IMR-90 (cell line): ENCODE measurements at regions not wholly inside any gene's neighbourhood (a gene's known extent, or its start where the extent isn't known, plus 50 kb on each side); places are given as distances from the start of the nearest gene placed in this dataset.

Experiments
- ATAC-seq: fragments of 200-7000 bp; cut with Tn5 transposase; 2 replicates; pipeline ENCODE4 v1.9.1; 2020; ENCODE audit warnings: low read depth, mild to moderate bottlenecking, moderate library complexity
- BruUV-seq: library from RNA; stranded (reverse); fragments of 400-500 nt; replicated peaks from 2 replicates; lab custom pipeline; 2021; lab: Mats Ljungman, UMichigan
- CTCF ChIA-PET: fragments of 300-600 bp; formaldehyde crosslinking; extraction: SDS; loops from one replicate; lab custom pipeline; 2021; ENCODE audit warnings: antibody characterized with exemption; lab: Yijun Ruan, JAX
- POLR2A ChIA-PET: fragments of 300-600 bp; sonication (Branson Sonifier 250); formaldehyde crosslinking; loops from one replicate; lab custom pipeline; 2022; ENCODE audit warnings: antibody characterized with exemption; ENCODE audit not compliant: unreplicated experiment; lab: Charles Lee
- DNase-seq: peaks from one replicate; pipeline ENCODE4 v3.0.0; 2013
- H2AFZ ChIP-seq: replicated peaks from 2 replicates; pipeline ENCODE3; 2013; ENCODE audit warnings: low read length, mild to moderate bottlenecking; ENCODE audit not compliant: poor library complexity
- H2AK5ac ChIP-seq: 2 replicates; pipeline ENCODE4 v1.6.1; 2013; ENCODE audit warnings: low read depth, low read length, inconsistent platforms
- H2AK9ac ChIP-seq: replicated peaks from 2 replicates; pipeline ENCODE3; 2013; ENCODE audit warnings: mild to moderate bottlenecking, low read depth, low read length, moderate library complexity; ENCODE audit not compliant: poor library complexity
- H2BK120ac ChIP-seq: 2 replicates; pipeline ENCODE4 v1.6.1; 2013; ENCODE audit warnings: low read depth, low read length, inconsistent platforms
- H2BK15ac ChIP-seq: 3 replicates; pipeline ENCODE4 v1.6.1; 2013; ENCODE audit warnings: low read depth, low read length, inconsistent platforms
- H2BK20ac ChIP-seq: 2 replicates; pipeline ENCODE4 v1.6.1; 2013; ENCODE audit warnings: low read depth, mild to moderate bottlenecking, inconsistent platforms, low read length, moderate library complexity
- H2BK5ac ChIP-seq: 2 replicates; pipeline ENCODE4 v1.6.1; 2013; ENCODE audit warnings: mild to moderate bottlenecking, low read depth, low read length, inconsistent platforms; ENCODE audit not compliant: poor library complexity, severe bottlenecking
- H3K14ac ChIP-seq: replicated peaks from 2 replicates; pipeline ENCODE4 v1.6.1; 2013; ENCODE audit warnings: low read depth, low read length, inconsistent platforms
- H3K18ac ChIP-seq: 2 replicates; pipeline ENCODE4 v1.6.1; 2013; ENCODE audit warnings: low read depth, low read length, control low read depth
- H3K23ac ChIP-seq: 2 replicates; pipeline ENCODE4 v1.6.1; 2013; ENCODE audit warnings: low read depth, low read length, inconsistent platforms
- H3K27ac ChIP-seq: 2 replicates; pipeline ENCODE4 v1.5.1; 2013; ENCODE audit warnings: mild to moderate bottlenecking, control low read depth, low read length; ENCODE audit not compliant: insufficient read depth
- H3K27me3 ChIP-seq: 2 replicates; pipeline ENCODE4 v1.6.1; 2013; ENCODE audit warnings: low read length; ENCODE audit not compliant: control insufficient read depth, insufficient read depth
- H3K36me3 ChIP-seq: 2 replicates; pipeline ENCODE4 v1.6.1; 2013; ENCODE audit warnings: low read length, mixed read lengths; ENCODE audit not compliant: control insufficient read depth, insufficient read depth
- H3K4ac ChIP-seq: 2 replicates; pipeline ENCODE4 v1.6.1; 2013; ENCODE audit warnings: low read depth, low read length, inconsistent platforms
- H3K4me1 ChIP-seq: 2 replicates; pipeline ENCODE4 v1.6.1; 2013; ENCODE audit warnings: low read length, mixed read lengths; ENCODE audit not compliant: control insufficient read depth, insufficient read depth
- H3K4me2 ChIP-seq: 2 replicates; pipeline ENCODE4 v1.6.1; 2013; ENCODE audit warnings: low read depth, mild to moderate bottlenecking, control low read depth, low read length, moderate library complexity
- H3K4me3 ChIP-seq: 2 replicates; pipeline ENCODE4 v1.5.1; 2013; ENCODE audit warnings: low read depth, mild to moderate bottlenecking, control low read depth, low read length, moderate library complexity; ENCODE audit not compliant: insufficient read depth
- H3K56ac ChIP-seq: 2 replicates; pipeline ENCODE4 v1.6.1; 2013; ENCODE audit warnings: low read length, inconsistent platforms; ENCODE audit not compliant: insufficient read depth; ENCODE audit errors: extremely low read depth
- H3K79me1 ChIP-seq, 2 experiments: 2 replicates each; pipeline ENCODE4 v1.6.1; 2013; ENCODE audit warnings: low read length in 2 of 2, inconsistent platforms in 1 of 2, low read depth in 1 of 2
- H3K9ac ChIP-seq: 2 replicates; pipeline ENCODE4 v1.6.1; 2013; ENCODE audit warnings: low read depth, low read length, control low read depth
- H3K9me1 ChIP-seq: 2 replicates; pipeline ENCODE4 v1.6.1; 2013; ENCODE audit warnings: low read length, inconsistent platforms; ENCODE audit not compliant: insufficient read depth
- H3K9me3 ChIP-seq: 2 replicates; pipeline ENCODE4 v1.6.1; 2013; ENCODE audit warnings: low read length; ENCODE audit not compliant: control insufficient read depth, insufficient read depth
- H4K20me1 ChIP-seq: 2 replicates; pipeline ENCODE4 v1.6.1; 2013; ENCODE audit warnings: low read length, inconsistent platforms; ENCODE audit not compliant: insufficient read depth
- H4K5ac ChIP-seq: 2 replicates; pipeline ENCODE4 v1.6.1; 2013; ENCODE audit warnings: mild to moderate bottlenecking, low read depth, low read length, control low read depth
- H4K8ac ChIP-seq, 2 experiments: 2 replicates each; pipeline ENCODE4 v1.6.1; 2013; ENCODE audit warnings: low read depth in 2 of 2, low read length in 2 of 2, control low read depth in 1 of 2, inconsistent platforms in 1 of 2
- H4K91ac ChIP-seq: 2 replicates; pipeline ENCODE4 v1.6.1; 2013; ENCODE audit warnings: low read depth, low read length, inconsistent platforms; ENCODE audit not compliant: insufficient read depth
- BHLHE40 ChIP-seq: fragments of 150-350 bp; IDR thresholded peaks from 2 replicates; pipeline ENCODE4 v1.6.1; 2016; ENCODE audit warnings: mild to moderate bottlenecking, low read depth, low read length
- CEBPB ChIP-seq: IDR thresholded peaks from 2 replicates; pipeline ENCODE4 v1.6.1; 2012; ENCODE audit warnings: low read depth, low read length, improper control_type of control experiment
- CHD1 ChIP-seq: IDR thresholded peaks from 2 replicates; pipeline ENCODE4 v1.6.1; 2012; ENCODE audit warnings: low read depth, low read length, improper control_type of control experiment
- CTCF ChIP-seq: conservative IDR thresholded peaks from 2 replicates; pipeline ENCODE4 v1.5.1; 2012; ENCODE audit warnings: mild to moderate bottlenecking, low read depth, low read length, improper control_type of control experiment
- ELK1 ChIP-seq: fragments of 150-350 bp; IDR thresholded peaks from 2 replicates; pipeline ENCODE4 v1.6.1; 2016; ENCODE audit warnings: low read depth, mild to moderate bottlenecking, low read length, moderate library complexity, borderline replicate concordance
- FOS ChIP-seq: fragments of 150-350 bp; IDR thresholded peaks from 2 replicates; pipeline ENCODE4 v1.6.1; 2016; ENCODE audit warnings: low read depth, low read length
- MAFK ChIP-seq: IDR thresholded peaks from 2 replicates; pipeline ENCODE4 v1.6.1; 2012; ENCODE audit warnings: low read depth, low read length, improper control_type of control experiment
- MAZ ChIP-seq: IDR thresholded peaks from 2 replicates; pipeline ENCODE4 v1.6.1; 2012; ENCODE audit warnings: low read depth, mild to moderate bottlenecking, low read length, improper control_type of control experiment, moderate library complexity, borderline replicate concordance
- MXI1 ChIP-seq: IDR thresholded peaks from 2 replicates; pipeline ENCODE4 v1.6.1; 2012; ENCODE audit warnings: low read depth, mild to moderate bottlenecking, low read length, moderate library complexity, borderline replicate concordance
- NFE2L2 ChIP-seq: fragments of 150-350 bp; IDR thresholded peaks from 2 replicates; pipeline ENCODE4 v1.6.1; 2016; ENCODE audit warnings: low read depth, mild to moderate bottlenecking, low read length
- POLR2A ChIP-seq: IDR thresholded peaks from 2 replicates; pipeline ENCODE4 v1.6.1; 2012; ENCODE audit warnings: mild to moderate bottlenecking, low read depth, low read length
- RAD21 ChIP-seq: IDR thresholded peaks from 2 replicates; pipeline ENCODE4 v1.6.1; 2012; ENCODE audit warnings: low read length, improper control_type of control experiment
- RCOR1 ChIP-seq: IDR thresholded peaks from 2 replicates; pipeline ENCODE4 v1.6.1; 2012; ENCODE audit warnings: mild to moderate bottlenecking, low read length, improper control_type of control experiment; ENCODE audit not compliant: insufficient replicate concordance
- RFX5 ChIP-seq: IDR thresholded peaks from 2 replicates; pipeline ENCODE4 v1.8.0; 2012; ENCODE audit warnings: low read depth, mild to moderate bottlenecking, low read length, moderate library complexity
- SMC3 ChIP-seq: fragments of 150-350 bp; IDR thresholded peaks from 2 replicates; pipeline ENCODE4 v1.6.1; 2016; ENCODE audit warnings: low read depth, mild to moderate bottlenecking, antibody characterized with exemption, low read length, moderate library complexity
- WGBS, 2 experiments: methylation state at CpG; one replicate each; pipeline versions ENCODE4 v1.1.5 to v1.1.7; 2013; ENCODE audit warnings: missing lambda C conversion rate in 2 of 2; ENCODE audit not compliant: insufficient read length in 1 of 2; ENCODE audit errors: extremely low coverage in 2 of 2; 5-methylcytosine and 5-hydroxymethylcytosine counted together
- dilution Hi-C: fragments of 300-500 bp; cut with HindIII; formaldehyde crosslinking; loops from one replicate; pipeline ENCODE4 v1.14.3; 2018; ENCODE audit warnings: low sequenced_read_pairs; ENCODE audit not compliant: unreplicated experiment
- in situ Hi-C: fragments of 300-500 bp; cut with MboI; formaldehyde crosslinking; loops from 3 replicates; pipeline ENCODE4 v1.14.3; 2019; ENCODE audit warnings: low sequenced_read_pairs, inconsistent platforms, mixed read lengths
- intact Hi-C: fragments of 100-400 bp; cut with micrococcal nuclease; formaldehyde crosslinking; loops from 2 replicates; pipeline ENCODE4 v1.10.0; 2022
- TF ChIP-seq, protein P1 (sequence below): fragments of 150-350 bp; IDR thresholded peaks from 2 replicates; pipeline ENCODE4 v1.6.1; 2017; ENCODE audit warnings: mild to moderate bottlenecking, antibody characterized with exemption, low read length, low read depth

GRCh38 chr2:236947294-236947693, 138.4 kb upstream of the COPS8 start:
- no peak overlapping the region for H3K27ac ChIP-seq
- no peaks in the 10 kb centered on the region for H3K9me1 ChIP-seq
- H3K4me3 ChIP-seq: no peak overlapping the region
- H3K4me1 ChIP-seq: no peaks in the 10 kb centered on the region
- H4K8ac ChIP-seq: no peak overlapping the region
- H3K9ac ChIP-seq: no peak overlapping the region
- no peak overlapping the region for H3K4me2 ChIP-seq
- in situ Hi-C loops (no loop called here), intact Hi-C loops (no loop called here), dilution Hi-C loops (no loop called here)
- H3K27me3 ChIP-seq: peaks cover 4% of the 10 kb centered on the region
- H3K14ac ChIP-seq: no peak overlapping the region
- no peaks in the 10 kb centered on the region for H3K9me3 ChIP-seq
- no peak overlapping the region for H4K5ac ChIP-seq
- no peak overlapping the region for H2BK15ac ChIP-seq
- CTCF ChIA-PET: no interaction called here
- POLR2A ChIA-PET: no interaction called here
- H3K56ac ChIP-seq: no peak overlapping the region
- WGBS, 2 experiments: 20% methylated on average over 1 of the region's 3 CpGs; no CpG with 5 or more reads in 1 of the 2 experiments
- no peak overlapping the region for H2AK5ac ChIP-seq
- H4K91ac ChIP-seq: no peak overlapping the region
- H2AK9ac ChIP-seq: no peak overlapping the region
- H2BK5ac ChIP-seq: no peak overlapping the region
- H3K36me3 ChIP-seq: no peaks in the 10 kb centered on the region
- no peak overlapping the region for H2BK20ac ChIP-seq
- no TSS peak for BruUV-seq
- no peaks in the 10 kb centered on the region for H4K20me1 ChIP-seq
- H2BK120ac ChIP-seq: no peak overlapping the region
- TF ChIP-seq BHLHE40 (no peak), RAD21 (no peak), SMC3 (no peak), POLR2A (no peak), MXI1 (no peak), CTCF (no peak), MAZ (no peak), CHD1 (no peak), FOS (no peak), ELK1 (no peak), RCOR1 (no peak), RFX5 (no peak), CEBPB (no peak), NFE2L2 (no peak), MAFK (no peak)
- TF ChIP-seq, protein P1, sequence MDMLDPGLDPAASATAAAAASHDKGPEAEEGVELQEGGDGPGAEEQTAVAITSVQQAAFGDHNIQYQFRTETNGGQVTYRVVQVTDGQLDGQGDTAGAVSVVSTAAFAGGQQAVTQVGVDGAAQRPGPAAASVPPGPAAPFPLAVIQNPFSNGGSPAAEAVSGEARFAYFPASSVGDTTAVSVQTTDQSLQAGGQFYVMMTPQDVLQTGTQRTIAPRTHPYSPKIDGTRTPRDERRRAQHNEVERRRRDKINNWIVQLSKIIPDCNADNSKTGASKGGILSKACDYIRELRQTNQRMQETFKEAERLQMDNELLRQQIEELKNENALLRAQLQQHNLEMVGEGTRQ: no peak
- no peak overlapping the region for H3K23ac ChIP-seq
- no peak overlapping the region for H3K18ac ChIP-seq
- H2AFZ ChIP-seq: no peak overlapping the region
- no peak overlapping the region for H3K4ac ChIP-seq
- DNase-seq (no peak), ATAC-seq (no peak)
- no peaks in the 10 kb centered on the region for H3K79me1 ChIP-seq
